Heart left ventricle (tissue), 16 donors: ENCODE measurements at regions not wholly inside any gene's neighbourhood (a gene's known extent, or its start where the extent isn't known, plus 50 kb on each side); places are given as distances from the start of the nearest gene placed in this dataset.

Experiments used
- ATAC-seq, 4 donors: fragments of 200-7000 bp; cut with Tn5 transposase; one replicate each; pipeline ENCODE4 v1.9.1; 2020 to 2022; ENCODE audit warnings: moderate library complexity in 4 of 4, mild to moderate bottlenecking in 3 of 4, moderate number of reproducible peaks in 1 of 4
- DNase-seq, 5 donors: peaks; one replicate each; pipeline ENCODE4 v3.0.0-alpha.2; 2020
- H3K27ac ChIP-seq, 12 donors: fragments of 200-600 bp; sonication (generic) in 4 of 12; one replicate each; pipeline versions ENCODE4 v1.5.0 to v1.8.0; 2016 to 2022; ENCODE audit warnings: mild to moderate bottlenecking in 2 of 12
- H3K27me3 ChIP-seq, 9 donors: fragments of 200-600 bp; sonication (generic) in 2 of 9; one replicate each; pipeline versions ENCODE4 v1.5.1 to v1.8.0; 2016 to 2022; ENCODE audit warnings: mild to moderate bottlenecking in 3 of 9
- H3K36me3 ChIP-seq, 9 donors: fragments of 200-600 bp; sonication (generic) in 2 of 9; one replicate each; pipeline versions ENCODE4 v1.5.0 to v1.8.0; 2018 to 2022; ENCODE audit warnings: mild to moderate bottlenecking in 2 of 9
- H3K4me1 ChIP-seq, 12 donors: fragments of 200-600 bp; sonication (generic) in 4 of 12; one replicate each; pipeline versions ENCODE4 v1.5.0 to v1.8.0; 2016 to 2022; ENCODE audit warnings: mild to moderate bottlenecking in 3 of 12
- H3K4me3 ChIP-seq, 12 donors: fragments of 200-600 bp; sonication (generic) in 4 of 12; one replicate each; pipeline versions ENCODE4 v1.5.0 to v1.8.0; 2017 to 2022; ENCODE audit warnings: mild to moderate bottlenecking in 9 of 12, moderate library complexity in 4 of 12
- H3K9me3 ChIP-seq, 12 donors: fragments of 200-600 bp; sonication (generic) in 4 of 12; one replicate each; pipeline versions ENCODE4 v1.5.0 to v1.8.0; 2016 to 2022; ENCODE audit warnings: mild to moderate bottlenecking in 1 of 12
- CTCF ChIP-seq, 12 donors: fragments of 200-600 bp; sonication (generic) in 4 of 12; IDR thresholded peaks; one replicate each; pipeline versions ENCODE4 v1.5.0 to v1.8.0; 2018 to 2022; ENCODE audit warnings: antibody characterized with exemption in 12 of 12, mild to moderate bottlenecking in 5 of 12
- POLR2A ChIP-seq, 2 donors: fragments of 450-650 bp; IDR thresholded peaks; one replicate each; pipeline ENCODE4 v1.6.1; 2017; ENCODE audit warnings: antibody characterized with exemption in 2 of 2, mild to moderate bottlenecking in 2 of 2, moderate library complexity in 2 of 2
- WGBS, 4 donors: extraction: QIAGEN DNeasy Blood & Tissue Kit in 2 of 4; methylation state at CpG; one replicate each; pipeline versions ENCODE4 v1.1.5 to v1.1.7; 2013 to 2018; 5-methylcytosine and 5-hydroxymethylcytosine counted together
- intact Hi-C, 10 donors: fragments of 100-400 bp; cut with DNase I; formaldehyde crosslinking; loops; one replicate each; pipeline versions ENCODE4 v1.11.1 to v1.14.2; 2022
- donor health status: ischemic (EF 13 %, LVEDD 7.1; RV severe dilation, severe dysfunction).
- donor health status: healthy with polysubstance abuse.
- donor health status: DM: no; HTN: yes; CAD: no.
- donor health status: DM: no; HTN: no; CAD: no.
- donor health status: ischemic (EF 25% LVEDD 6.9; RV normal size, moderate dysfunction).
- donor health status: ischemic (EF 25% LVEDD 5.7; RV mildly dilated, moderate dysfunction).
- donor health status: healthy.
- donor health status: DM: yes; HTN: yes; CAD: no.
- donor health status: ischemic (EF 35%, LVEDD 5.7; RV mildly dilated, moderate dysfunction).
- donor health status: nonischemic (EF 11% LVEDD 7.7; RV severe dilation, severe dysfunction).
- donor health status: DM: yes; HTN: yes; CAD: no.
- donor health status: PGD.
- donor health status: ischemic (EF 29% LVEDD 5.4; RV normal size, mild dysfunction).
- donor health status: nonischemic (EF 23%, LVEDD 6.1; RV moderate dilation, normal function).

- Histone ChIP-seq H3K4me1 (no peaks in the 10 kb centered on the region), H3K36me3 (no peaks in the 10 kb centered on the region), H3K4me3 (no peak overlapping the region), H3K9me3 (peaks cover 0 to 24% (median 0%) of the 10 kb centered on the region in 12 donors), H3K27ac (no peak overlapping the region), H3K27me3 (no peaks in the 10 kb centered on the region)
- 56 to 65% (median 60%) methylated on average over 4 of the region's 4 CpGs for WGBS, 4 donors
- ATAC-seq (no peak), DNase-seq (no peak)
- TF ChIP-seq CTCF (IDR thresholded peaks at IDR 0.05) (no peak), POLR2A (IDR thresholded peaks at IDR 0.05) (no peak)
- intact Hi-C loops, result no loop called here
Observed at GRCh38 chr3:111385971-111386495, 156.0 kb upstream of the CD96 start.

- Histone ChIP-seq H3K4me1 (no peaks in the 10 kb centered on the region), H3K27ac (no peak overlapping the region), H3K9me3 (peaks cover 0 to 7% (median 0%) of the 10 kb centered on the region in 12 donors), H3K27me3 (no peaks in the 10 kb centered on the region), H3K36me3 (no peaks in the 10 kb centered on the region), H3K4me3 (no peak overlapping the region)
- intact Hi-C loops, result no loop called here
- ATAC-seq, result no peak
- no peak for DNase-seq
- TF ChIP-seq CTCF (IDR thresholded peaks at IDR 0.05) (no peak), POLR2A (IDR thresholded peaks at IDR 0.05) (no peak)
- 60 to 77% (median 71%) methylated on average over 2 of the region's 2 CpGs for WGBS, 4 donors
Observed at GRCh38 chr3:111392894-111393398, 149.1 kb upstream of the CD96 start.

- Histone ChIP-seq H3K4me1 (no peaks in the 10 kb centered on the region), H3K27ac (no peak overlapping the region), H3K27me3 (no peaks in the 10 kb centered on the region), H3K4me3 (no peak overlapping the region), H3K36me3 (no peaks in the 10 kb centered on the region), H3K9me3 (peaks cover 0 to 2% (median 0%) of the 10 kb centered on the region in 12 donors)
- ATAC-seq (no peak), DNase-seq (no peak)
- intact Hi-C loops, result no loop called here
- TF ChIP-seq POLR2A (IDR thresholded peaks at IDR 0.05), result no peak
- no peak for TF ChIP-seq CTCF (IDR thresholded peaks at IDR 0.05)
- WGBS, 4 donors, result 79 to 85% (median 83%) methylated on average over 4 of the region's 4 CpGs
Observed at GRCh38 chr3:111412656-111413055, 129.3 kb upstream of the CD96 start.

- Histone ChIP-seq H3K4me1 (no peaks in the 10 kb centered on the region), H3K36me3 (no peaks in the 10 kb centered on the region), H3K4me3 (no peak overlapping the region), H3K27ac (no peak overlapping the region), H3K27me3 (no peaks in the 10 kb centered on the region), H3K9me3 (no peaks in the 10 kb centered on the region)
- intact Hi-C loops, result no loop called here
- no peak for TF ChIP-seq CTCF (IDR thresholded peaks at IDR 0.05)
- TF ChIP-seq POLR2A (IDR thresholded peaks at IDR 0.05), result no peak
- DNase-seq (no peak), ATAC-seq (no peak)
Observed at GRCh38 chr3:111414531-111414930, 127.5 kb upstream of the CD96 start.
